HG03045 (cell line): ENCODE measurements at regions not wholly inside any gene's neighbourhood (a gene's known extent, or its start where the extent isn't known, plus 50 kb on each side); places are given as distances from the start of the nearest gene placed in this dataset.
"Not testable (repeated sequence)": the region's sequence is repeated elsewhere in the genome, so short reads cannot be mapped to it uniquely, and the experiment has no call there.

Experiments
- ATAC-seq: cut with Tn5 transposase; IDR thresholded peaks from one replicate; pipeline ENCODE4 v1.9.1; 2021; ENCODE audit warnings: mild to moderate bottlenecking, moderate library complexity; ENCODE audit not compliant: unreplicated experiment

DNA sequence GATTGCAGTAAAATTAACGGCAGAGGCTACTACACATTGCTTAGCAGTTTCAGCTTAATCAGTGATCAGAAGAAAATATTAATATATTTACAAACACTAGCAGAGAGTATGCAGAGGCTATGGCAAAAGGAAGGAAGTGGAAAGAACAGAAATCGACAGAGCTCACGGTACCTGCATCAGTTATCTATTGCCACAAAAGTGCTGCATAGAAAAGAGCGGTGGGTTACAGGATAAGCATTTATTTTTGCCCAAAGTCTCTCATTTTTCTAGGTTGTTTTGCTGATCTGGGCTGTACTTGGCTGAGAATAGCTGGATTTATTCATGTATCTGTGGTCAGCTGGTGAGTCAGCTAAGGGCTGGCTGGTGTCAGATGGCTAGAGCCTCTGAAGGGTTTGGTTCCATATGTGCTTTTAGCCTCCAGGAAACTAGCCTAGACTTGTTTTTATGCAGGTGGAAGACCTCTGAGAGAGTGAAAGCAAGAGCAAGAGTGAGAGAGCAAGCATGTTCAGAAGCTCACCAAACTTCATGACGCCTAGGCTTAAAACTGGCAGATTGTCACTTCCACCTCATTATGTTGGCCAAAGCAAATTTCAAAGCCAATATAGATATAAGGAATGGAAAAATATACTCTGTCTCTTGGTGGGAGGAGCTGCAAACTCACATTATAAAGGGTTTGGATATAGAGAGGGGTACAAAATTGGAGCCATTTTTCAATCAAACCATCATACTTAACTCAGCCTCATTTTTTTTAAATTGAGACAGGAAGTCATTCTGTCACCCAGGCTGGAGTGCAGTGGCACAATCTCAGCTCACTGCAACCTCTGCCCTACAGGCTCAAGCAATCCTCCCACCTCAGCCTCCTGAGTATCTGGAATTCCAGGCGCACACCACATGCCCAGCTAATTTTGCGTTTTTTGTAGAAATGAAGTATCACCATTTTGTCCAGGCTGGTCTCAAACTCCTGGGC, 153.2 kb upstream of the RPL34 start:
- ATAC-seq: peak; percentile 96

DNA sequence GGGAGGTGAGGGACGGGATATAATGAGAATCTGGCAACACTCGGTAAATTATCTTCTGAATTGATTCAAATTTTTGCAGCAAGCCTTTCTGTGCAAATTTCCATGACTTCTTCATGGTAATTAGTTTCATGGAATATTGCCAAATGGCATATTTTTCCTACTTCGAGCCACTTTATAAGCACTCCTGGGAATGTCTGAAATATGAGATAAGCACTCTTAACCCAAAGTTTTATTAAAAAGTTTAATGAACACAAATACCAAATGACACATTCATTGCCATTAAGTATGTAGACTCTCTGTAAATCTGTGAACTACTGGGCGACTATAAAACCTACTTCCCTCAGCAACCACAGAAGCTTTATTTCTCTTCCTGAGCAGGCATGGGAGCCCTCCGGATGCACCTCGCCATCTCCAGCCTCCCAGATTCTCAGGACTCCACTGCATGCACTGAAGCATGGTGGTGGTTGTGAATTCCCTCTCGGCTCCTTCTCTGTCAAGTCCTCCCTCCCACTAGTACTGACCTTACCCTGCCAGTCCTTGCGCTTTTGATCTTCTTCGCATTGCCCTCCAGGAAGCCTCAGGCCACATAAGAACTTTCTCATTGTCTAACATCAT, 154.4 kb upstream of the RPL34 start:
- no peak for ATAC-seq

DNA sequence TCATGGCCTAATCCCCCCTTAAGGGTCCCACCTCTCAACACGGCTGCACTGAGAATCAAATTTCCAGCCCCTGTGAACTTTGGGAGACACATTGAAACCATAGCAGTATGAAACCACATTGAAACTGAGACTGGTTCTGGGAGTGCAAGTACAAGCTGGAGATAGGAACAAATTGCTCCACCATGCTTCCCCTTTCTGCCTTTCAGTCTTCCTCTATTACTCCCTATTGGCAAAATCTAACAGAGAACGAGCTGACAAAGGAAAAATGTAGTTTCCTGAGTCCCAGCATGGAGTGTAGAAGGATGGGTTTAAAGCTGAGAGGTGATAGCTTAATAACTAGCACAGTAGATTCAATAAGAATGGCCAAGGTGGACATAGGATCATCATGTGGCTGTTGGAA, 161.7 kb upstream of the RPL34 start:
- ATAC-seq: no peak

DNA sequence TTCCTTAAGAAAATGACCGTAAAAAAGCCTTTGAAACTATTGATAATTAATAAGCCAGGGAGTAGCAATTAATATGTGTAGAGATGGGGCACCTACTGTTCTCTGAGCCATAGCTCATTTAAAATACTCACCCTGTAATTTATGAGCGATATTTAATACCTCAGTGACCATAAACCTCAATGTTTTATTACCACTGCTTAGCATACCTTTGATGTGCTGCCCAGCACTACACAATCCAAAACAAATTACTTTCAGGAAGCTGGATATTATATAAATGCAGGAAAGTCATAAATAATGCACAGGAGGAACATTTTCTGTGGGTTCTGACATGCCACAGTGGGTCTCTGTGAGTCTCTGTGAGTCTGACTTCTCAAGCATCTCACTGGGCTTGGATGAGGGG, 166.1 kb upstream of the RPL34 start:
- no peak for ATAC-seq

DNA sequence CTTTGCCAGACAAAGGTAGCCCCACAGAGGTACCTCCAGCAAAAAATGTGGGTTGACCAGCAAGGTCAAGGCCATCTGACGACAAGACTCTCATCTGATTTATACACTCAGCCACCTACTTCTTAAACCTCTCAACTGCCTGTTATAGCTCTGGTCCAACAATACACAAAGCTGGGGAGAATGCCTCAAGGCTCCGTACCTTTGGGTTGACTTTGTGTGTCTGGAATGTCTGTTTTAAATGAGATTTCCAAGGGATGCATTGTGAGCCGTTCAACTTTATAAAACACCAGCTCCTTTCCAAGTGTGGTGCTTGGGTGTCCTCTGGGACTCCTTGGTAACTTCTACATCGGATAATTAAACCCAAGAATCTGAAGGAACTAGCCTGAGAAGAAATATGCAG, 167.0 kb upstream of the RPL34 start:
- no peak for ATAC-seq

DNA sequence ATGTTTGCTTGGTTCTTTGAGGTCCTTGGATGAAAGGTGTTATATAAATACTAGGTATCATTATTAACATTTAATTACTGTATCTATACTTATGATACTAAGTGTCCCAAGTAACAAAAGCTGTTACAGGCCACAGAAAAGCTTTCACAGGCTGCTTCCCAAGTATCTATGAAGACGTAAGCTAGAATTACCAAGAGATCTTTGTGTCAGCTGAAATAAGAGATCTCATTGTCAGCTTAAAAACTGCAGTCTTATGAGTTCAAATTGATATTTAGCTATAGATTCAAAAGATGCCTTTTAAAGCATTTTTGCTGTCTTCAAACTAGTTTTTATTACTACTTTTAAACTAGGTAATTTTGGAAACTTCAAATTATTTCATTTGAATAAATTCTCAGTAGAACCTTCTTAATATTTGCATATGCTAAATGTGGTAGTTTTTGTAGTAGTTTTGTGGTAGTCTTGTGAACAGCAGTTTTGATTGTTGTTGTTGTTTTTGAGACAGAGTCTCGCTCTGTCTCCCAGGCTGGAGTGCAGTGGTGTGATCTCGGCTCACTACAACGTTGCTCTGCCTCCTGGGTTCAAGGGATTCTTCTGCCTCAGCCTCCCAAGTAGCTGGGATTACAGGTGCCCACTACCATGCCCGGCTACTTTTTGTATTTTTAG, 170.0 kb upstream of the RPL34 start:
- ATAC-seq: no peak

DNA sequence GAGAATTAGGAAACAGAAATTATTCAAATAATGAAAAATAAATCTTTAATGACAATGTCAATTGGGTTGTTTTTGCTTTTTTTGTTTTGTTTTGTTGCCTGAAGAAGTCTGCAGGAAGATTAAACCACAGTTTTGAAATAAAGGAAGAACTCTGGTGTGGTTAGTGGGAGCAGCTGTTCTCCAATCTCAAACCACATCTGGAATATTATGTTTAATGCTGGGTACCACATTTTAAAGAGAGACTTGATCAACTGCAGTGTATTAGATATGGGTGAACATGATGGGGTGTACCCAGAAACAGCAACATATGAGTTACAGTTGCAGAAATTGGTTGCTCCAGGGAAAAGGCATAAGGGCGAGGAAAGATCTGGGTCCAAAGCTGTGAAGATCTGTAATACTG, 171.2 kb upstream of the RPL34 start:
- no peak for ATAC-seq

DNA sequence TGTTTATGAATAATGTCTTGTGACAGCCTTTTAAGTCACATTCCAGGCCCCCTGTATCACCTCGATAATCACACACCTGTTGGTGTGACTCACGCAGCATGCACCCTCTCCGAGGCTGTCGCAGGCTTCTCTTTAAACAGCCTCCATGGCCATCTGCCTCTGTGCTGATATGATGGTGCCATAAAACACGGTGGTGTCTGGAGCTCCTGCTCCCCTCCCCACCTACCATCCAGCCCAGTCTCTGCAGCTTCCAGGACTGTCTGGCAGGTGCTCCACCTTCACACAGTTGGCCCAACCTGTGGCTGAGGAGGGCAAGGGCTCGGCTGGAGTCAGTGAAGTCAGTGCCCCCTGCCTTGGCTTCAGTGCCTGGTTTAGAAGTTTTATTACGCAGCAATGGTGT, 173.8 kb upstream of the RPL34 start:
- ATAC-seq: no peak

DNA sequence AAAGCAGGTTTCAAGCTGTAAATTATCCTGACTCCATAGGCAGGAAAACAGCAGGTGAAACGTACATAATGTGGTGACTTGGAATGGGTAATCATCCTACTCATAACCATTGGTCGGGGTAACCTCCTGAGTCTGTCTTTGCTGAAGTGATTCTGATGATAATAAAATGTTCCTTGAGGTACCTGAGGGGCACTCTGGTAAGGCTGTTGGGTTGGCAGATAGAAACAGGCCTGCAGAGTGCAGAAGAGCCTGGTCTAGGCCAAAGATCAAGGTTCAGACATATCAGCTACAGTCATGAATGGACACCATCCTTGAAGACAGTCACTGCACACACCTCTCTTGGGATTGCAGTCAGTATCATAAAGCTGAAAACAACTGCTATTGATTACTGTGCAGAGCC, 174.7 kb upstream of the RPL34 start:
- ATAC-seq: no peak

DNA sequence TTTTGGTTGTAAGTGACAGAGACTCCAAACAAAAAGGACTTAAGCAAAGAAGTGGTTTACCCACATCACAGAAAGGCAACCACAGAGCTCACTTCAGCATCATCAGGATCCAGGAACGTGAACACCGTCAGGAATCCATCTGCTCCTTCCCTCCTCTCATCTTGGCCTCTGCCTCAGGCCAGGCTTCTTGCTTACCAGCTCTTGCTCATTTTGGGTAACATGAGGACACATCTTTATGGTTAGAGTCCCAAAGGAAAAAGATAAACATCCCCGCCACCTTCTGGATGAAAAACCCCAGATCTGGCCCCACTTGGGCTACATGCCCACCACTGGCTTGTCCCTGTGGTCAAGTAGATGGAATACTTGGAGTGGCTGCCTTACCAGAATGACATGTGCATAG, 176.8 kb upstream of the RPL34 start:
- no peak for ATAC-seq

DNA sequence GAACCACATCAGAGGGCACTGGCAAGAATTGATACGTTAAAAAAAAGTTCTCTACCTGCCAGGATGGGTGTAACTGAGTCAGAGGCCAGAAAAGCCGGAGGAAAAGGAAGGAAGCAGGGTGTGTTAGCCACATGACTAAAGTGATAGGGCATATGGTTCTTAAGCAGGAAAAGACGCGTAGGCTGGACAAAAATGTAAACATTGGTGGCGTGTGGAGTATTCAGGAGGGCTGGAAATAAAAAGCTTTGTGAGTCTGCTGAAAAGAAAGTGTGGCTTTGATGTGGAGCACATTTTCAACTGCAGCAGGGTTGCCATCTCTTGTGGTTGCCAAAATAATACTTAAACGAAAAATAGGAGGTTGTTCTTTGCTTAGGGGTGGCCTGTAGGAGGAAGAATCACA, 186.5 kb upstream of the RPL34 start:
- ATAC-seq: no peak

DNA sequence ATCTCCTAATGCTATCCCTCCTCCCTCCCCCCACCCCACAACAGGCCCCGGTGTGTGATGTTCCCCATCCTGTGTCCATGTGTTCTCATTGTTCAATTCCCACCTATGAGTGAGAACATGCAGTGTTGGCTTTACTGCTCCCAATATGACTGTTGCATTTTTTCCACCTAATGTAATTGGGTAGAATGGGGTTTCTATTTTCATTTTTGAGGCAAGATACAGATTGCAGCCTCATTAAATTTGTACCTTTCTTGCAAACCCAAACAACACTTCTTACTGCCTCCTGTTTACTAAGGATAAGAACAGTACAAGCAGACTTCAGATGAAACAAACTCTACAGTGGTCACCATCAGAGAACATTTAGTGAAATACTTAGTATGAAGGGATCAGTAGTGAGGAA, 187.0 kb upstream of the RPL34 start:
- not testable (repeated sequence) for ATAC-seq

DNA sequence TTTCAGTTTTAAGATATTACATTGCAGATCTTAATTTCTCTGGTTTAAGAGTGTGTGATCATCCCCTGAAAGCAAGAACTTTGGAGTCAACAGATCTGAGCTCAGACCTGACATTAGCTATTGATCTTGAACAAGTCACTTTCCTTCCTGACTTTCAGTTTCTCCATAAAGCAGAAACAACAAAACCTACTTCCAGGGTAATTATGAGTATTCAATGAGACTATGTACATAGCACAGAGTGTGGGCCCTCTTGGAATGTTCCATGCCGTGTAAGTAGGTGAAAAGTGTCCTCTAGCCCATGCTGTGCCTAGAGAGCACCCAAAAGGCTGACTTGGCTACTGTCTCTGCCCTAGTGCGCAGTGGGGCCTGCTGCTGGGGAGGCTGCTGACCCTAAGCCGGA, 188.0 kb upstream of the RPL34 start:
- no peak for ATAC-seq

DNA sequence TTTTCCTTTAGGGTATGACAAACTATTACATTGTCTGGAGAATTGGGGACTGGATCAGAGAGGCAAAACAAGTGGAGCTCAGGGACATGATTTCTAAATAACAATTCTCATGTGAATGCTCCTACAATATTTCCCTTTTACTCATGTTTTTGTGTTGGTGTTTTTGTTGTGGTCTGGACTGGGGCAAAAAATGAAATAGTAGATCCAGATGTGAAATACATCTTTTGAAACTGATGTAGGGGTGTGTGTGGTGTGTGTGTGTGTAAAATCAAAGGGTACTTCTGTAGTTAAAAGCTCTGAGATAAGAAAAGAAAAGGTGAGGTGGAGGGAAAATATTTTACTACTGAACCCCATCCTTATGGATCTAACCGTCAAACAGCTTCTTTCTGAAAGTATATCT, 188.4 kb upstream of the RPL34 start:
- ATAC-seq: no peak

DNA sequence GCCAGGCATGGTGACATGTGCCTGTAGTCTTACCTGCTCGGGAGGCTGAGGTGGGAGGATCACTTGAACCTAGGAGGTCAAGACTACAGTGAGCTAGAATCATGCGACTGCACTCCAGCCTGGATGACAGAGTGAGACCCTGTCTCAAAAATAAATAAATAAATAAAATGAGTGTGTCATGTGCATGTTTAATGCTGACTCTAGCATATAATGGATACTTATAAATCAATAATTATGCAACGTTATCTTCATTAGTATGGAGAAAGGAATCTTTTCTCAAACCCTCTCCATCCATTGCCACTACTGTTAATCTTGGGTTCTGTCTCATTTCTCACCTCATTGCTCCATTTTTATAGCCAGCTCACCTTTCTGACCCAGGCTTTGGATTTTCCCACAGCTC, 189.5 kb upstream of the RPL34 start:
- no peak for ATAC-seq

DNA sequence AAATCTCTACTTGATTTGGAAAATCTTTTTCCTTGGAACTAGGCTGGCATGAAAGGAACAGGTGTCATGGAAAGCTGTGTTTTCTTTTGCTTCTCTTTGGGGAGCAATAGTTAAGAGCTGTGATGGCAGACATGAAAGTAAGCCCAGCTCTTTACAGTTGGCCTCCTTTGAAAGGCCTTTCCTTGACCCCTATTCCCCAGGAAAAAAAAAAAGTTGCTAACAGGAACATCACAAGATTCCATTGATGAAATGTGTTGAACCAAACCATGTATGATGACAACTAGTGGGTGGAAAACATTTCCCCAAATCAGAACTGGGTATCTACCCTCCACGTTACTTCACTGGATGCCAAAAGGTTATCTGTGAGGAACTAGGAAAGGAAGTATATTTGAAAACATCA, 190.7 kb upstream of the RPL34 start:
- no peak for ATAC-seq

DNA sequence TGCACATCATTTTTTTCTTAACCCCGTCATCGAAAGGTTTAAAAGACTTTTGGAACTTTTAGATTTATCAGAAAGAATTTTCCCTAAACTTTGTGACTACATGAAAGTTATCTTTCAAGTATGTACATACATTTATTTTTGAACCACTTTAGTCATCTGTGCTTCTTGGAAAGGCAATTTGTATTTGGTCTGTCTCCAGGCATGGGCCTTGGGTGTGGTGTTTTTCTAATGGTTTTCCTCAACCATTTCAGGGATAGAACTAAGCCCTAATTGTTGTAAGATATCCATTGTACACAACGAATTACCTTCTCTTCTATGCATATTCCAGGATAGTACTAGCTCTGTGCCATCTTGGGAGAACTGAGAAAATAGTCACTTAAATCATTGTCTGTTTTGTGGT, 191.5 kb upstream of the RPL34 start:
- no peak for ATAC-seq

DNA sequence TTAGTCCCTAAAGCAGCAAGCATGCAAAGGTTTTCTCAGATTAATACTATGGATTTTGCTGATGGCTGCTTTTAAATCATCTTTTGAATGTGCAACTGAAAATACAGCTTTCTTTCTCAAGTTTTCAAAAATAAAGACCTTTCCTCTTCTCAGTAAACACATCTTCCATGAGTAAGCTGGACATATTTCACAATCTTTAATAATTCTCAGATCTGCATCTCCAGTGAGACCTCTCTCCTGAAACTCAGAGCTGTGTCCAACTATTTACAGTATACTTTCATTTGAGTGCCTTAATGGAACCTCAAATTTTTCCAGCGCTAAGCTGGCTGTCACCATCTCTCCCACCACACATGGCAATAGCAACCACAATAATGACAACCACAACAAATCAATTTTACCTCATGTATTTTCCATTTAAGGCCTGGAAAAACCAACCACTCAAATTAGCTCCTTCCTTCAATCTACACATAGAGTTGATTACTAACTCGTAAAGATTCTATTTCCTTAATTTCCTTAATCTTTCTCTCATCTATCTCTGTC, 192.4 kb upstream of the RPL34 start:
- ATAC-seq: no peak

DNA sequence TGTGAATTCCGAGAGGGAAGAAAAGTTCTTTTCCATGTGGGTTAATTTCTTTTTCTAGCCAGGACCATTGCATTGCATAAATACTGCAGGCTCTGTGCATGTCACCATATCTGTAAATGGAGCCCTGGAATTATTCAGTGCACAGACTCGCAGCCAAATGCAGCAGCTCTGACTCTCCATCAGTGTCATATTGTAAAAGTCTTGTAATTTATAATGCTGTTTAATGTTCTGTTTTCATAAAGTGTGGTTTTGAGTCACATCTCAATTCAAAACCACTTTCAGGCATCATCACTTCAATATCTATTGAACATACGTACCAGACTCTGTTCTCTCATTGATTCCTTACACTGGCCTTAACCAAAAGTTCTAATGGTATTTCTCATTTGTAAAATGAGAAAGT, 193.9 kb upstream of the RPL34 start:
- no peak for ATAC-seq

DNA sequence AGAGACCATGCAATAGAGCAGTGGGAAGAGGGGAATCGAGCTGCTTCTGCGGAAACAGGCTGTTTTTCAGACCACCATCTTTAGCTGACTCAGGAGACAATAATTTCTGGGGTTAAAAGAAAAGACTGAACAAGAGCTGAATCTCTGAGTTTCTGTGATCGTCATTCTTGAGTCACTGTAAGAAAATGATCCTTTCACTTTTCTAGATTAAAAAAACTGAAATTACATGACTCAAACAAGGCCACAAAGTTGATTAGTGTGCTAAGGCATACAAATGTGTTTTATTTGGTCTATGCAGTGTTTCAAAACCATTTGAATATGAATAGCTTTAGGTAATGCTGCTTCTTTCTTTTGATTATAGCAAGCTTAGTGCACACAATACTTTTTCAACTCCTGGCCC, 194.4 kb upstream of the RPL34 start:
- no peak for ATAC-seq

DNA sequence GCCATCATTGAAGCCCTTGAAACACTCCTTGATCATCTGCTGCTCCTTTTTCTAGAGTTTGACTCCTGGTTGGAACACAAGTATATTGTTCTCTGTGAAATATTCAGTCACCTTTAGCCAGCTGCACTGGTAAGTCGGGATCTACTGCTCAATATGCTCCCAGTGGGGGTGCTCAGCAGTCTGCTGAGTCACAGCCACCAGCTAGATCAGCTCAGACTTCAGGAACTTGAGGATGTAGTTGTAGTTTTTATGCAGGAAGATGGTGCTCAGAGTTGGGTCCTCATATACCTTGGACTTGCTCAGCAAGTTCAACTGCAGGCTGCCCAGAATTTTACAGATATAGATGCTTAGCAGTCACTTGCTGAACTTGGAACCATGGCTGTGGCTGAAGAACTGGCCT, 202.5 kb upstream of the RPL34 start:
- ATAC-seq: no peak

DNA sequence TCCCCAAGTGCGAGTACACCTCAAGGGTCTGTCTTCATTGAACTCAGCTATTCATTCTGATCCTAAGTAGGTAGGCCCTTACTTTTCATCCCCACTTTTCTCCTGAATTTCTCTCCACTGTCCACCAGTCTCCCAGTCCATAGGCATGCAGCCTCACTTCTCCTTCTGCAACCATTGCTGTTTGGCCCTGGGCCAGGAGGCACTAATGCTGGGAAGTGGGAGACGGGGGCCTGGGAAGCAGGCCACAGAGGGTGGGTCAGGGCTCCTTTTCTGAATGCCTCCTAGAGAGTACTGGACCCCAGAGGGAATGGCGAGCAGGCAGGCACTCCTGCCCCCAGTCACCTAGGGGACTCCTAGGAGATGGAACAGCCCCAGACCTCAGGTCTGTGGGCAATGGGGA, 203.5 kb upstream of the RPL34 start:
- no peak for ATAC-seq
